Caki2 (cell line): ENCODE measurements at regions not wholly inside any gene's neighbourhood (a gene's known extent, or its start where the extent isn't known, plus 50 kb on each side); places are given as distances from the start of the nearest gene placed in this dataset.
"Not testable (repeated sequence)": the region's sequence is repeated elsewhere in the genome, so short reads cannot be mapped to it uniquely, and the experiment has no call there.

Experiments used
- DNase-seq: peaks from one replicate; pipeline ENCODE4 v3.0.0-alpha.2; 2015; ENCODE audit warnings: low read depth
- in situ Hi-C: cut with HindIII; loops from 2 replicates; pipeline ENCODE4 v1.10.0; 2016; ENCODE audit warnings: low sequenced_read_pairs, low pct_unique_long_range_greater_than_20kb, mixed read lengths

DNA sequence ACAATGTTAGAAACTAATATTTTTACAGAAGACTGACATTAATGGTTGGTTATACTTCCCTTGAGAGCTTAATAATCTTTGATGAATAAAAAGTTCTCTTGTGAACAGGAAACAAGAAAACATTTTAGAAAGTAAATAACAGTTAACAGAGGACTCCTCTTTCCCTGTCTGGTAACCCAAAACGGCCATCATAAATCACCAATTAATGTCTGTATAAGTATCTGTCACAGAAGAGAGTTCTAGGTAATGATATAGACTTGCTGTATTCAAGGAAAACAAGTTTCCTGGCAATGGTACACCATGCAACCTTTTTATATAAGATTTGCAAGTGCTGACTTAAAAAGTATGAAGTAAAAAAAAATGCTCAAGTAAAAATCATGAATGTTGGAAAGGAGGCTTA lies 426.7 kb downstream of the SOX2 start:
- in situ Hi-C loops, result no loop called here
- DNase-seq, result no peak

DNA sequence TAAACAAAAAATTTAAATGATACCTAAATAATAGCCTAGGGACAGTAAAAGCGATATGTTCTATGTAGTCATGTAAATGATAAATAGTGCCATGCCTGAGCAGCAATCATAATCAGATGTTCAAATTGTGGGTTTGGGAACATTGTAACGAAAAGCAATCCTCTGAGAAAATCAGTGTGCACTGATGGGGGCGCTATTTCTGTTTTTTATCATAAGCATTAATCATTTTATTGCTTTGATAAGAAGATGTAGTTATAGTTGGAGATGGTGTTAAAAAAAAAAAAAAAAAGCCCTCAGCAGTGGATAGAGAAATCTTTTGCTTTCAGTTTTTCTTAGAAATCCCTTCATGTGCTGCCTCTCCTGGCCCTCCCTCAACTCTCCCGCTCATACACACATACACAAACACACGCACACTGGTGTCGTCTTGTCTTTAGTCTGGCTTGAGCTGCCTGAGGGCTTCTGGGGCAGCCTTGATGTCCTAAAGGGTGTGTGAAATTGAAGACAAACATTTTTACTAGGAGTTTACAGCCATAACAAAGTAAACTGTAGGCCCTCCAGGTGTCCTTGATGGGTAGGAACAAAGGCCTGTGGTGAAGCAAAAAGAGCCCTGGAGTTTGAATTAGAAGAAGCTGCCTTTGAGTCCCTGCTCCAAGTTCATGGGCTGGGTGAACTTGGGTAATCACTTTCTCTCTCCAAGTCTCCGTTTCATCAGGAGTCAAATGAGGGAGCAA lies 428.1 kb downstream of the SOX2 start:
- in situ Hi-C loops, result no loop called here
- DNase-seq, result no peak

DNA sequence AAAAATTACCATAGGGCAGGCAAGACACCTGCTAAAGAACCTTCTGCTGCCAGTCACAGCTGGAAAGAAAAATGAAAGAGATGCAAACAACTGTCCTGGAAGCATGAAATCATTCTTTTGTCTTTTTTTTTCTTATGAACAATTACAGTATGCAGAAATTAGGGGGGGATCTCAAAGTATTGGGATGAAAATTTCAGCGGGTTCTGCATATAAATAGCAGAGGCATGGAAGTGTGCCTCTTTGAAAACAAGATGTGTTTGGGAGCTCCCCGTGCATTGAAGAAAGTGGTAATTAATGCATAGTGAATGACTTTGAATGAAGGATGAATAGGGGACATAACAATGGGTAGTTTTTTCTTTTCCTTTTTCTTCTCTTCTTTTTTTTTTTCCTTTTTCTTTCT lies 431.2 kb downstream of the SOX2 start:
- no peak for DNase-seq
- in situ Hi-C loops, result no loop called here

DNA sequence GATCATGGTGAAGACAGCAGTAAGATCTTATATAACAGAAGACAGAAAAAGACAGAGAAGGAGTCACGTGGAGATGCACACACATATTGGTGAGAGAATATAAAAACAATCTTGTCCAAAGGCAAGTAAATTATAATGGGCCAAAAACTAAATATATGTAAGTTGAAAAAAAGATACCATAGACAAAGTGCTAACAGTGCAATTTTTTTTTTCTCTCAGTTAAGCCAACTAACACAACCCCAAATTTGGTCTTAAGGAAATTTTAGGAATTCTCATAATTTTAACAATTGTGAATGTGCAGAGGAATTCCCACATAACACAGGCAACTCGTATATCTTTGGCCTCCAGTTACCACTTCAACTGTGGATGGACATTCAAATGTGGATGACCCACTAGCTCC lies 432.2 kb downstream of the SOX2 start:
- in situ Hi-C loops, result no loop called here

DNA sequence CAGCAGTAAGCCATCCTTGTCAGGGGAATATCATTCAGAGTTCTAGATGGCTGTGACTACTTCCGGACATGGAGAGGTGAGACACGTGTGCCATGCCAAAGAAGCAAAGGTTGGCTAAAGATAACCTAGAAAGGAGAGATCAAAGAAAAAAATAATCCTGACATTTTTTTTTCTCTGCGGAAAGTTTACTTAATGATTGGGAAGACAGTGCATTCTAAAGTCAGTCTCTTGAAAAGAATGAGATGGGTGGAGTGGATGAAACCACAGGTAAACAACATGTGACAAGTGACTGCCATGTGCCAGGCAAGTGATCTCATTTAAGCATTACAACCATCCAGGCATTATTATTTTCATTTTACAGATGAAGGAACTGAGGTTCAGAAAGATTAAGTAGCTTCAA lies 436.6 kb downstream of the SOX2 start:
- in situ Hi-C loops, result no loop called here
- DNase-seq, result peak; percentile 18

More for the DNA sequence above, 432.2 kb downstream of the SOX2 start:
- no peak for DNase-seq

DNA sequence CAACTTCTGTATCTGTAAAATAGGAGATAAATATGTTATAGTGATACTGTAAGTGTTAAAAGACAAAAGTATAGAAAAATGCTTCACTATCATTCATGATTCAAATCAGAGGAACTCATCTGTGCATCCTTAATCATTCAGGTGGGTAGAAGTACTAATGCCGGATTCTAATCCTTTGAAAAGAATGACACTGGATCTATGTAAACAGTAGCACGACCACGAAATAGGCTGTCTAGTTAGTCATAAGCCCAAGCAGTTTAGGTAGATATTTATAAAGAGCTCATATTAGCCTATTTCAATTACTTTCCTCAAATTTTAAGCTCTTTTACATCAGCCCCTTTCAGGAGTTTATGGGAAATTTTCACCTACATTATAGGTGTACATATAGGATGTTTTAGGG lies 437.9 kb downstream of the SOX2 start:
- no peak for DNase-seq
- in situ Hi-C loops, result no loop called here

DNA sequence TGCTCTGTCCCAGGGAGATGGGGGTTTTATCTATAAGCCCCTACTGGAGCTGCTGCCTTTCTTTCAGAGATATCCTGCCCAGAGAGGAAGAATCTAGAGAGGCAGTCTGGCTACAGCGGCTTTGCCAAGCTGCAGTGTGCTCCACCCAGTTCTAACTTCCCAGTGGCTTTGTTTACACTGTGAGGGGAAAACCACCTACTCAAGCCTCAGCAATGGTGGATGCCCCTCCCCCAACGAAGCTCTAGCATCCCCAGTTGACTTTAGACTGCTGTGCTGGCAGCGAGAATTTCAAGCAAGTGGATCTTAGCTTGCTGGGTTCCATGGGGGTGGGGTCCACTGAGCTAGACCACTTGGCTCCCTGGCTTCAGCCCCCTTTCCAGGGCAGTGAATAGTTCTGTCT lies 444.6 kb downstream of the SOX2 start:
- in situ Hi-C loops, DNase-seq: not testable (repeated sequence)

DNA sequence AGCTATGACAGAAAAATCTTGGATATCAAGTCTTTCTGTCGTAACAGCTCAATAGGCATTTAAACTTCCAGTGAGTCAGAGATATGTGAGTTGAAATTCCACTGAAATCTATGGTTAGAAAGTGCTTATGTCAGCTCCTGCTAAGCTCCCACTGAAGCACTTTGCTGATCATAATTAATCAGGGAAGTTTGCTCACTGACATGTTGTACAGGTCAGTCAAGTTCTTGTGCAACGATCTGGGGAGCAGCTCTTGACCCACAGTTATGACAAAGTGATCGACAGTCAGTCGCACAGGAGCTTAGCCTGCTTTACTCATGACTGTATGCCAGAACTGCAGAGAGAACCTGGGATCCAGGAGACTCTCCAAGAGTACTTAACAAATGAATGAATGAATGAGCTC lies 453.5 kb downstream of the SOX2 start:
- no peak for DNase-seq
- in situ Hi-C loops, result no loop called here

DNA sequence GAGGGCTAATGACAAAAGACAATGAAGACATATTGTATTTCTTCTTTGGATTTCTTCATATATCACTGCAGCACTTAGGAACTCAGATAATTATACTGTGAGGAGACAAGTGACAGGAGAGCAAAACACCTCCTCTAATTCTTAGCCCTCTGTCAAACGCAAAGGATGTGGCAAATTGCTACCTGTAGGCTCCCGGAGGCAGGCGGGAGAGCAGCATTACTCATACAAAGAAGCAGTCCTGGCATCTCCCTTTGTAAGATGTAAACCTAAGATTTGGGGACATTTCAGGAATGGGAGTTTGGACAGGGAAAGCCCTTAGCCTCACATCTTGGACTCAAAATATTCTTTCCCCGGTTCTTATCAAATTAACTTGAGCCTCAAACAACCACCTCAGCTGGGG lies 460.8 kb downstream of the SOX2 start:
- no peak for DNase-seq
- in situ Hi-C loops, result no loop called here

DNA sequence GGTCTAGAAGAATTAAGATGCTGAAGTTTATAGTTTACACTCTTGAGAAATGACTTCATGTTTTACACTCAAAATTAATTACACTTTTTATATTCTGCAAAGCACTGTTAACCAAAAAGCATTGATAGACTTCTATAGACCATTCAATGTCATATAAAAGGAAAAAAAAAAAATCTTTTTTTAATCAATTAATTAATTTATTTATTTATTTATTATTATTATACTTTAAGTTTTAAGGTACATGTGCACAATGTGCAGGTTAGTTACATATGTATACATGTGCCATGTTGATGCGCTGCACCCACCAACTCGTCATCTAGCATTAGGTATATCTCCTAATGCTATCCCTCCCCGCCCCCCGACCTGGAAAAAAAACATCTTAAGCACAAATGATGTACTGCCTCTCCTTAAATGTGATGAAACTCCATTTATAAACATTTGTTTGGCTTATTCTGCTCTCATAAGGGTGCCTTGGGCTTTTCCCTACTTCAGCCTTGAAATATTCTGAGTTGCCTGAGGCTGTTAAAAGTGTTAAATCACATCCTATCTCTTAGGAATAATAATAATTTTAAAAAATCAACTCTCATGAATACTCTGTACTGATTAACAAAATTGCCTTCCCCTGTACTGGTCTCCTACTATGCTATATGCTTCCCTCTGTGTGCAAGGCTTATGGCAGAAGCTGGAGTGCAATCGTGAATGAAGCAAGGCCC lies 466.9 kb downstream of the SOX2 start:
- in situ Hi-C loops, result no loop called here
- DNase-seq, result no peak

DNA sequence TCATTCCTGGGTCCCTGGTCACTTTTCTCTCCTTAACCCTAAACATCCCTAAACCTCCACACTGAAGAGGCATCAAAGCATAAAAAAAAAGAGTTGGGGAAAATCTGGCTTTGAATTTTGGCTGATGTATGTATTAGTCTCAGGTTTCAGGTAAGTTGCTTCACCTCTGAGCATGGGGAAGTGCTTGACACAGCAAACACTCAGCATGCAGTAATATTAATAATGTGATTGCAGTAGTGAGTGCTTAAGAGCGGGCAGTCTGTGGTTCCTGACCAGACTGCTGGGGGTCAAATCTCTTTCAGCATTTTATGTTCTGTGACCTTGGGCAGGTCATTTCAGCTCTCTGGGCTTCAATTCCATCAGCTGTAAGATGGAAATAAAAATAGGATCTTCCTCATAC lies 467.9 kb downstream of the SOX2 start:
- no peak for DNase-seq
- in situ Hi-C loops, result no loop called here

DNA sequence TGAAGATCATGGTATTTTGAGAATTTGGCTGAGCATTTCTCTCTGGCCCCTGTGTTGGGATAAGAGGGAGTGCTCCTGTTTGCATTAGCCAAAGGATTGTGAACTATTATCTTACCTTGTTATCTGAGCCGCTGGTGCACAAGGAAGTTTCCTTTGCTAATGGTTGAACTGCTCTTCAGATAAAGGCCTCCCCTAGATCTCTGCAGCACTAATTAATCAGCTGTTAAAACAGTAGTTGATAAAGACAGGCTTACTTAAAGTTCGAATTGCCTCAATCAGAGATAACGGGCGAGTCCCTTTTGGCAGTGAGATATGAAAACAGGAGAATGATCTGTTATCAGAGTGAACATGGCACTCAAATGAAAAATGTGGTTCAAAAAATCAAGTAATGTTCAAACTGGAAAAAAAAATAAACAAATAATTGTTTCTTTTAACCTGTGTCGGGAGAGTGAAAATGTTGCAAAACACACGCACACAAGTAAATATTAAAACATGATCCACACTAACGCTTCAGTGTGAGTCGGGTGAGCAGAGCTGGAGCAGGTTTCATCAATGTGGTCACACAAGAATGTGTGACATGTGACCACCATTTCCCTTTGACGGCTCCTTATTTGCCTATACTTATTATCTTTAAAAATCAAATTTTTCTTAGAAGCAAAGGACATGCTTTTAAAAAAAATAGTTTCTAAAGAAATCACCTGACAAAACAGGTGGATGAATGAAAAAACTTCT lies 469.1 kb downstream of the SOX2 start:
- in situ Hi-C loops, result no loop called here
- no peak for DNase-seq

DNA sequence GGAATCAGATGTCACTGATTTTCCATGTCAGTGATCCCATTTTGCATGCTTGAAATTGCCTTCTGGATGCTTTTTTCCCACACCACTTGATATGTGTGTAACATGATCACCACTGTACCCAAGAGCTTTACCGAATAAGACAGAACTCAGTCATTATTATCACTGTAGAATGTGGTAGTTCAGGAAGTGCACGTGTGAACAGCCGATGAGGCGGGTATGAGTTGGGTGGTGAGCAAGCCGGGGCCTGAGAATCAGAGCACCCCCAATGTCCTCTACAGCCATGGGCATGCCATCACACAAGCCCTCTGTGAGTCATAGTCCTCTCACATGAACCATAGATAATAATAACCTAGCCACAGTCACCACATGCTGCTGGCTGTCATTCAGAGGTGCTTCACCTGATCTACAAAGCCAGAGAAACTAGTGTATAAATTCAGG lies 470.8 kb downstream of the SOX2 start:
- in situ Hi-C loops, result no loop called here
- DNase-seq, result peak; percentile 5

DNA sequence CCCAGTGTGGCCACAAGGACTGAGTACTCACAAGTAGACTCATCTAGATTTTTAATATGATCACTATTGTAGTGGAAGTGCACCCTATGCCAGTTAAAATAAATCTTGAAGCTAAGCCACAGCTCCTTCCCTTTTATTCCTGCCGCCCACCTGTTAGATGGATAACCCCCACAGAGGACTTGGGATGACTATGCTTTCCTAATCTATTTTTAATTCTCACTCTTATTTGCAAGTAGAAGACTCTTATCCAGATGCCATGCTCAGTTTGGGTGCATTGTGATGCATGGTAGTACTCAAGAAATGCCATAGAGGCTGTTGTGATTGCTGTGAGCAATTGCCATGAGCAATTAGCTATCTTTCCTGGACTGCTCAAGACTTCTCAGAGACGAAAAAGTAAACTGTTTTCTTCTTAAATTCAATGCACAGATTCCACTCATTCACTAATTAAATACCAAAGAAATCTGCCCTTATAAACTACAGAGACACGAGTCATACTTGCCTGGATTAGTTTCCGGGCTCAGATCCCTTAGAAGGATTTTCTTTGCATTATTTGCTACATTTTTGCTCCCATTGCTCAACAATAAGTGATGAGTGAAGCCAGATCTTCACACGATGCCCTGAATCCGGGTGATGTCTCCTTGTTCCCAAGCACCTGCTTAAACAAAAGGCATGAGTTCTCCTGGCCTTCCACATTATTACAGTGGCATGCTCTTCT lies 472.1 kb downstream of the SOX2 start:
- no peak for DNase-seq
- in situ Hi-C loops, result no loop called here

DNA sequence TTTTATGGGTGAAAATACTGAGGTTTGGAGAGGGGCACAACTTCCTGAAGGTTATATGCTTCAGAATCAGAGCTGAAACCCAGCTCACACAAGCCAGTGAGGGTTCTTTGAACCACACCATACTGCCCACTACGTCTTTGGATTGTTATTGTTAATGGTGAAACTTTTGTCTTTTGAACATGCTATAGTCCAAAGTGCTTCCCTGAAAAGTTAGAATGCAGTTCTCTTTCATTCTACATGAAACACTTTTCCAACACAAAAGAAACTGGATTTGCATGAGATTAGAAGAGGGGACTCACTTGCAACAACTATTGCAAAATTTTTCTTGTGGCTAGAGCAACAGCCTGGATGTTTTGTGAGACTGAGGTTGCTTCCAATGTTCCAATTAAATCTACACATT lies 473.6 kb downstream of the SOX2 start:
- no peak for DNase-seq
- in situ Hi-C loops, result no loop called here

DNA sequence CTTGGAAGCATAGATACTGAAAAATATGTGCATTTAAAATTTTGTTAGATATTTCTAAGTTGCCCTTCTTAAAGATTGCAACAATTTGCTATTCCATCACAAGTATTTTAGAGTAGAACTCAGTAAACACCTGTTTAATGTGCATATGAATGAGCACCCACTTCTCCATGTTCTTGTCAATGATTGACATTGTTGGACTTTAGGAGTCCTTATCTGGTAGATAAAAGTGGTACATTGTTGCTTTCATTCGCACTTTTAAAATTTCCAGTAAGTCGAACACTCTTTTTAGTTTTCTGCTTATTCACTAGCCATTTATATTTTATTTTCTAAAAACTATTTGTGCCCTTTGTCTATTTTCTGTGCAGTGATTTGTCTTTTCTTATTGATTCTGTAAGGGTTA lies 478.3 kb downstream of the SOX2 start:
- in situ Hi-C loops, result no loop called here

DNA sequence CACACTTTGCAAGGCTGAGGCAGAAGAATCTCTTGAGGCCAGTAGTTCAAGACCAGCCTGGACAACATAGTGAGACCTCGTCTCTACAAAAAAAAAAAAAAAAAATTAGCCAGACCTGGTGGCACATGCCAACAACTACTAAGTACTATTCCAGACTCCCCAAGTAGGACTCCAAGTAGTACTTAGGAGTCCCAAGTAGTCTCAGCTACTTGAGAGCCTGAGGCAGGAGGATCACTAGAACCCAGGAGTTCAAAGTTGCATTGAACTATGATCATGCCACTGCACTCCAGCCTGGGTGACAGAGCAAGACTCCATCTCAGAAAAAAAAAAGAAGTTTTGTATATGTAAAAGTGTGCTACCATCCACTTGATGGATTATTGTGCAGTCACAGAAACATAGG lies 486.6 kb downstream of the SOX2 start:
- in situ Hi-C loops, result no loop called here
- DNase-seq, result no peak

More for the DNA sequence above, 478.3 kb downstream of the SOX2 start:
- no peak for DNase-seq

DNA sequence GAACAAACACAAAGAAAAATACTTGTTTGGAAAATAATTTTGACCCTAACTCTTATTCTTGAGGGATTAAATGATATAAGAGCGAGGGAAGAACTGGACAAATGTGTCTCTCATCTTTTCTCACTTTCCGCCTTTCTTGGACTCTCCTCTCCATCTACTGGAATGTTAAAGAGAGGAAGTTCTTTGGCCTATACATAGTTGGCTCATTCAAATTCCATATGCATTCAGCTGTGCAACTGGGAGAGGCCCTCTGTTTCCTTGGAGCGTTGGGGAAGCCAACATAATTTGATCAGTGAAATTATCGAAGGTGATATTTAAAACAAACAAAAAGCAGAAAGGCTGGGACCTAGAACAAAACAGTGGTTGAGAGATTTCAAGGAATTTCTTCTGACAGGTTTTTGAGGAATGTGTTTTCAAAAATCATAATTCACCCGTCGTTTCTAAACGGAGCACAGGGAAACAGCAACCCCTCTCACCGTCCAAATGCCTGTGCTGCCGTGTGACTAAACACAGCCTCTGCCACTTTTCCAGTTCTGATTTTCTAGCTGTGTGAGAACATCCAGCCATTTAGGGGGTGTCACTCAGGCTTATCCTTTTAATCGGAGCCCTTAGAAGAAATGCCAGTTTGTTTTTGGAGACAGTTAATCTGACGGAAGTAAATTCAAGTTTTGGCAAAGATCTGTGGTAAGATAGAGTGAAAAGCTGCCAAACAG lies 489.9 kb downstream of the SOX2 start:
- no peak for DNase-seq

More for the DNA sequence above, 489.9 kb downstream of the SOX2 start:
- in situ Hi-C loops, result no loop called here
